SK-N-SH treated with all-trans-retinoic acid at 6 μM for 48 hours (cell line): ENCODE measurements at regions not wholly inside any gene's neighbourhood (a gene's known extent, or its start where the extent isn't known, plus 50 kb on each side); places are given as distances from the start of the nearest gene placed in this dataset.

ENCODE experiments used
- ATAC-seq: fragments of 200-7000 bp; cut with Tn5 transposase; 3 replicates; pipeline ENCODE4 v1.9.1; 2020; ENCODE audit warnings: mild to moderate bottlenecking, moderate library complexity
- ARNTL ChIP-seq: fragments of 450-650 bp; formaldehyde crosslinking; IDR thresholded peaks from 2 replicates; pipeline ENCODE4 v1.5.0; 2020; ENCODE audit warnings: low read depth, mild to moderate bottlenecking, moderate library complexity, borderline replicate concordance
- BACH2 ChIP-seq: fragments of 250-450 bp; sonication (Bioruptor Pico); IDR thresholded peaks from 2 replicates; pipeline ENCODE4 v1.9.0; 2021; ENCODE audit warnings: mild to moderate bottlenecking, borderline replicate concordance
- CSDC2 ChIP-seq: fragments of 250-450 bp; sonication (Bioruptor Pico); IDR thresholded peaks from 2 replicates; pipeline ENCODE4 v1.5.0; 2020; ENCODE audit warnings: mild to moderate bottlenecking, moderate library complexity
- ESRRG ChIP-seq: fragments of 250-450 bp; sonication (Bioruptor Pico); IDR thresholded peaks from 2 replicates; pipeline ENCODE4 v1.6.1; 2021; ENCODE audit warnings: mild to moderate bottlenecking
- GLIS3 ChIP-seq: fragments of 250-450 bp; sonication (Bioruptor Pico); IDR thresholded peaks from 2 replicates; pipeline ENCODE4 v1.5.0; 2020; ENCODE audit warnings: mild to moderate bottlenecking, moderate library complexity
- ISL1 ChIP-seq: fragments of 250-450 bp; sonication (Bioruptor Pico); IDR thresholded peaks from 2 replicates; pipeline ENCODE4 v2.1.2; 2022; ENCODE audit warnings: mild to moderate bottlenecking, moderate library complexity
- OSR1 ChIP-seq: fragments of 250-450 bp; sonication (Bioruptor Pico); IDR thresholded peaks from 2 replicates; pipeline ENCODE4 v1.8.0; 2022; ENCODE audit warnings: moderate library complexity, mild to moderate bottlenecking, inconsistent platforms
- PPARA ChIP-seq: fragments of 250-450 bp; sonication (Bioruptor Pico); IDR thresholded peaks from 2 replicates; pipeline ENCODE4 v1.5.0; 2020; ENCODE audit warnings: mild to moderate bottlenecking, borderline replicate concordance
- RARB ChIP-seq: fragments of 250-450 bp; sonication (Bioruptor Pico); IDR thresholded peaks from 2 replicates; pipeline ENCODE4 v1.8.0; 2021; ENCODE audit warnings: mild to moderate bottlenecking, moderate library complexity
- SNAI2 ChIP-seq: fragments of 250-450 bp; sonication (Bioruptor Pico); IDR thresholded peaks from 2 replicates; pipeline ENCODE4 v1.5.0; 2020; ENCODE audit warnings: mild to moderate bottlenecking, moderate library complexity
- TCF4 ChIP-seq: fragments of 250-450 bp; sonication (Bioruptor Pico); IDR thresholded peaks from 2 replicates; pipeline ENCODE4 v1.8.0; 2021; ENCODE audit warnings: mild to moderate bottlenecking, moderate library complexity, borderline replicate concordance
- TOX ChIP-seq: fragments of 250-450 bp; sonication (Bioruptor Pico); IDR thresholded peaks from 2 replicates; pipeline ENCODE4 v1.8.0; 2021; ENCODE audit warnings: mild to moderate bottlenecking, moderate library complexity, borderline replicate concordance
- ZC3H10 ChIP-seq: fragments of 250-450 bp; sonication (Bioruptor Pico); IDR thresholded peaks from 2 replicates; pipeline ENCODE4 v1.5.1; 2021; ENCODE audit warnings: mild to moderate bottlenecking, moderate library complexity
- ZFP3 ChIP-seq: fragments of 250-450 bp; sonication (Bioruptor Pico); IDR thresholded peaks from 2 replicates; pipeline ENCODE4 v1.5.0; 2020; ENCODE audit warnings: mild to moderate bottlenecking, moderate library complexity
- ZFP30 ChIP-seq: fragments of 450-650 bp; formaldehyde crosslinking; IDR thresholded peaks from 2 replicates; pipeline ENCODE4 v1.5.0; 2022; ENCODE audit warnings: mild to moderate bottlenecking, moderate library complexity
- ZNF565 ChIP-seq: fragments of 450-650 bp; formaldehyde crosslinking; conservative IDR thresholded peaks from 2 replicates; pipeline ENCODE4 v1.5.0; 2020; ENCODE audit warnings: low read depth, mild to moderate bottlenecking, moderate library complexity
- ZNF70 ChIP-seq: fragments of 450-650 bp; formaldehyde crosslinking; IDR thresholded peaks from 2 replicates; pipeline ENCODE4 v1.5.0; 2020; ENCODE audit warnings: mild to moderate bottlenecking, moderate library complexity
- ZNF8 ChIP-seq: fragments of 450-650 bp; formaldehyde crosslinking; IDR thresholded peaks from 2 replicates; pipeline ENCODE4 v1.5.0; 2020; ENCODE audit warnings: mild to moderate bottlenecking, moderate library complexity
- TF ChIP-seq, protein P1 (sequence below): fragments of 250-450 bp; sonication (Bioruptor Pico); IDR thresholded peaks from 2 replicates; pipeline ENCODE4 v1.5.1; 2020; ENCODE audit warnings: low read depth, mild to moderate bottlenecking, moderate library complexity
- TF ChIP-seq, protein P2 (sequence below): fragments of 250-450 bp; sonication (Bioruptor Pico); IDR thresholded peaks from 2 replicates; pipeline ENCODE4 v1.8.0; 2020; ENCODE audit warnings: mild to moderate bottlenecking, moderate library complexity, borderline replicate concordance
- TF ChIP-seq, protein P3 (sequence below): fragments of 250-450 bp; sonication (Bioruptor Pico); IDR thresholded peaks from 2 replicates; pipeline ENCODE4 v1.5.0; 2020; ENCODE audit warnings: mild to moderate bottlenecking, moderate library complexity
- TF ChIP-seq, protein P4 (sequence below): fragments of 250-450 bp; sonication (Bioruptor Pico); IDR thresholded peaks from 2 replicates; pipeline ENCODE4 v1.8.0; 2021; ENCODE audit warnings: low read depth, mild to moderate bottlenecking, moderate library complexity, borderline replicate concordance
- TF ChIP-seq, protein P5 (sequence below): fragments of 250-450 bp; sonication (Bioruptor Pico); IDR thresholded peaks from 2 replicates; pipeline ENCODE4 v1.5.1; 2021; ENCODE audit warnings: mild to moderate bottlenecking, moderate library complexity

DNA sequence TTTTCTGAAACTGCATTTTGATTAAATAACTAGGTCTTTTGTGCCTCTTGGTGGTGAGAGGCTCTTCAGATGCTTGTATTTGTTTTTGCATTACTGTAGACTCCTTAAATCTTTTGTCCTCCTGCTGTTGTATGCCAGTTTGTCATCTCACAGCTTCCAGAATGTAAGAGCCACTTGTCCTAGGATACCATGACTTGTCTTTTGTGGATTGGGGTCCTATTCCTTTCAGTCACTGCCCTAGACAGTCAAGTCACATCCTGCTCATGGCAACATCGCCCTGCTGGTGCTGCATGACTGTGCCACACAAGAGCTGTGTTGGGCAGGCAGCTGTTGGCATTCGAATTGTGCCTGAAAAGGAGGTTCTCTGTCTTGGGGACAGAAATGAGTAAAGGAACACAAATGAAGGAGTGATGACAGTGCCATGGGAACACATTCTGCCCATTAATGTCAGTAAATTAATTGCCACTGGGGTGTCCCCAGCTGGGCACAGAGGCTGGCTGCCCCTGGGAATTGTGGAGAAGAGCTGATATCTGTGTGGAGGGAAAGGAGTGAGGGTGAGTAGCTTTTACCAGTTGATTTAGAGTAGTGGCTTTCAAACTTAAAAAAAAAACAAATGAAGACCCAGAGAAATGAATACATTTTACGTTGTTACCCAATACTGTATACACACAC is 140.3 kb downstream of the ARL6IP6 start:
- ATAC-seq, result no peak
- TF ChIP-seq ESRRG (CRISPR knock-in tag) (no peak), RARB (no peak), CSDC2 (CRISPR knock-in tag) (no peak), TOX (CRISPR knock-in tag) (no peak), GLIS3 (CRISPR knock-in tag) (no peak), ARNTL (CRISPR knock-in tag) (no peak), PPARA (CRISPR knock-in tag) (no peak), BACH2 (CRISPR knock-in tag) (no peak), ZFP3 (CRISPR knock-in tag) (no peak), OSR1 (CRISPR knock-in tag) (no peak), ZNF565 (CRISPR knock-in tag) (no peak), ZFP30 (no peak), ZNF70 (no peak), ISL1 (no peak), ZNF8 (CRISPR knock-in tag) (no peak), TCF4 (CRISPR knock-in tag) (no peak), ZC3H10 (no peak), SNAI2 (CRISPR knock-in tag) (no peak)
- TF ChIP-seq, protein P1, sequence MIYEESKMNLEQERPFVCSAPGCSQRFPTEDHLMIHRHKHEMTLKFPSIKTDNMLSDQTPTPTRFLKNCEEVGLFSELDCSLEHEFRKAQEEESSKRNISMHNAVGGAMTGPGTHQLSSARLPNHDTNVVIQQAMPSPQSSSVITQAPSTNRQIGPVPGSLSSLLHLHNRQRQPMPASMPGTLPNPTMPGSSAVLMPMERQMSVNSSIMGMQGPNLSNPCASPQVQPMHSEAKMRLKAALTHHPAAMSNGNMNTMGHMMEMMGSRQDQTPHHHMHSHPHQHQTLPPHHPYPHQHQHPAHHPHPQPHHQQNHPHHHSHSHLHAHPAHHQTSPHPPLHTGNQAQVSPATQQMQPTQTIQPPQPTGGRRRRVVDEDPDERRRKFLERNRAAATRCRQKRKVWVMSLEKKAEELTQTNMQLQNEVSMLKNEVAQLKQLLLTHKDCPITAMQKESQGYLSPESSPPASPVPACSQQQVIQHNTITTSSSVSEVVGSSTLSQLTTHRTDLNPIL, result no peak
- TF ChIP-seq, protein P2, sequence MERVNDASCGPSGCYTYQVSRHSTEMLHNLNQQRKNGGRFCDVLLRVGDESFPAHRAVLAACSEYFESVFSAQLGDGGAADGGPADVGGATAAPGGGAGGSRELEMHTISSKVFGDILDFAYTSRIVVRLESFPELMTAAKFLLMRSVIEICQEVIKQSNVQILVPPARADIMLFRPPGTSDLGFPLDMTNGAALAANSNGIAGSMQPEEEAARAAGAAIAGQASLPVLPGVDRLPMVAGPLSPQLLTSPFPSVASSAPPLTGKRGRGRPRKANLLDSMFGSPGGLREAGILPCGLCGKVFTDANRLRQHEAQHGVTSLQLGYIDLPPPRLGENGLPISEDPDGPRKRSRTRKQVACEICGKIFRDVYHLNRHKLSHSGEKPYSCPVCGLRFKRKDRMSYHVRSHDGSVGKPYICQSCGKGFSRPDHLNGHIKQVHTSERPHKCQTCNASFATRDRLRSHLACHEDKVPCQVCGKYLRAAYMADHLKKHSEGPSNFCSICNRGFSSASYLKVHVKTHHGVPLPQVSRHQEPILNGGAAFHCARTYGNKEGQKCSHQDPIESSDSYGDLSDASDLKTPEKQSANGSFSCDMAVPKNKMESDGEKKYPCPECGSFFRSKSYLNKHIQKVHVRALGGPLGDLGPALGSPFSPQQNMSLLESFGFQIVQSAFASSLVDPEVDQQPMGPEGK, result no peak

DNA sequence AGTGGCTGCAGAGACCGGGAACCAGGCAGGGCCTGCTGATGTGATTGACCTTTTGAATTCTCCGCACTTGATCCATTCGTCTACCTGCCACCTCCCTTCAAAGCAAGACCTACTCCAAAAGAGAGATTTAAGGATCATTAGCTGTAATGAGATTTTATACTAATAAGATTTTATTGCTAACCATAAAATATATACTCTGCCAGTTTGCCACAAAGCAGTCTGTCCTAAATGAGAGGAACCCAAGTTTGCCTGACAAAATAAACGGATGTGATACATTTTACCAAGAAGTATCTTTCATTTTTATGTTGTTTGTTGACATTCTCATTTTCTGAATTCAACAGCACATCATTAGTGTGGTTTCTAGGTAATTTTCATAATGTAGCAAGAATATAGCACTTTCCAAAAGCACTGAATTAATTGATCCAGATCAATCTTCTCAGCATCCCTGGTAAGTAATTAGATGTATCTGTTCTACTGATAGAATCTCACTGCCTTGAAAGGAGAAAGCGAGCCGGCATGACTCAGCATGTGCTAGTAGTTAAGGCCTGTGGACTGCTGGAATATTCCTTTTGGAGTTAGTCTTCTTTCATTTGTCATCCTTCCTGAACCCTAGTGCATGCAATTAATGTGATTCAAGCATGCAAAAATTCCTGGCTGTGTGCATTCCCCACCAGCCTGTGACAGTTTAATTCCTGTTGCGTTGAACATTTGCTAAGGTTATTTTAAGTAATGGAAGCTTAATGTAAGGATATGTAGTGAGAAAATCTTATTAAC is 128.5 kb downstream of the ARL6IP6 start:
- TF ChIP-seq ISL1 (peak; percentile 39; the same call in 1 of the 2 replicates), ZC3H10 (no peak), ESRRG (CRISPR knock-in tag) (no peak)
- TF ChIP-seq, all 23 proteins: peak for 1
- peak; percentile 92 for ATAC-seq

DNA sequence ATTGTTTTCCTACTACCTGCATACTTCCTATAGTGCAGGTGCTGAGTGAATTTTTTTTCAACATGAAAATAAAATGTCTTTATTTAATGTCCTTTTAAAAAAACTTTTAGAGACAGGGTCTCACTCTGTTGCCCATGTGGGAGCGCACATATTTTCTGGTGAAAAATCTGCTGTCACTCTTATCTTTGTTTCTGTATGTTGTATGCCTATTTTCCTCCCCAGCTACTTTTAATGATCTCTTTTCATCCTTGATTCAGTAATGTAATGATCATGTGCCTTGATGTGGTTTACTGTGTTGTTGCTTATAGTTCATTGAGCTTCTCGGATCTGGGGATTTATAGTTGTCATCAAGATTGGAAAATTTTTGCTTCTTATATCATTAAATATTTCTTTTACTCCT is 117.3 kb downstream of the ARL6IP6 start:
- no peak for ATAC-seq
- TF ChIP-seq ISL1, result no peak
- TF ChIP-seq ZNF8 (CRISPR knock-in tag), result no peak
- TF ChIP-seq, protein P2, result no peak
- TF ChIP-seq, protein P3, sequence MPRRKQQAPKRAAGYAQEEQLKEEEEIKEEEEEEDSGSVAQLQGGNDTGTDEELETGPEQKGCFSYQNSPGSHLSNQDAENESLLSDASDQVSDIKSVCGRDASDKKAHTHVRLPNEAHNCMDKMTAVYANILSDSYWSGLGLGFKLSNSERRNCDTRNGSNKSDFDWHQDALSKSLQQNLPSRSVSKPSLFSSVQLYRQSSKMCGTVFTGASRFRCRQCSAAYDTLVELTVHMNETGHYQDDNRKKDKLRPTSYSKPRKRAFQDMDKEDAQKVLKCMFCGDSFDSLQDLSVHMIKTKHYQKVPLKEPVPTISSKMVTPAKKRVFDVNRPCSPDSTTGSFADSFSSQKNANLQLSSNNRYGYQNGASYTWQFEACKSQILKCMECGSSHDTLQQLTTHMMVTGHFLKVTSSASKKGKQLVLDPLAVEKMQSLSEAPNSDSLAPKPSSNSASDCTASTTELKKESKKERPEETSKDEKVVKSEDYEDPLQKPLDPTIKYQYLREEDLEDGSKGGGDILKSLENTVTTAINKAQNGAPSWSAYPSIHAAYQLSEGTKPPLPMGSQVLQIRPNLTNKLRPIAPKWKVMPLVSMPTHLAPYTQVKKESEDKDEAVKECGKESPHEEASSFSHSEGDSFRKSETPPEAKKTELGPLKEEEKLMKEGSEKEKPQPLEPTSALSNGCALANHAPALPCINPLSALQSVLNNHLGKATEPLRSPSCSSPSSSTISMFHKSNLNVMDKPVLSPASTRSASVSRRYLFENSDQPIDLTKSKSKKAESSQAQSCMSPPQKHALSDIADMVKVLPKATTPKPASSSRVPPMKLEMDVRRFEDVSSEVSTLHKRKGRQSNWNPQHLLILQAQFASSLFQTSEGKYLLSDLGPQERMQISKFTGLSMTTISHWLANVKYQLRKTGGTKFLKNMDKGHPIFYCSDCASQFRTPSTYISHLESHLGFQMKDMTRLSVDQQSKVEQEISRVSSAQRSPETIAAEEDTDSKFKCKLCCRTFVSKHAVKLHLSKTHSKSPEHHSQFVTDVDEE (CRISPR knock-in tag), result no peak
- TF ChIP-seq, protein P1, result no peak
- TF ChIP-seq, protein P4, sequence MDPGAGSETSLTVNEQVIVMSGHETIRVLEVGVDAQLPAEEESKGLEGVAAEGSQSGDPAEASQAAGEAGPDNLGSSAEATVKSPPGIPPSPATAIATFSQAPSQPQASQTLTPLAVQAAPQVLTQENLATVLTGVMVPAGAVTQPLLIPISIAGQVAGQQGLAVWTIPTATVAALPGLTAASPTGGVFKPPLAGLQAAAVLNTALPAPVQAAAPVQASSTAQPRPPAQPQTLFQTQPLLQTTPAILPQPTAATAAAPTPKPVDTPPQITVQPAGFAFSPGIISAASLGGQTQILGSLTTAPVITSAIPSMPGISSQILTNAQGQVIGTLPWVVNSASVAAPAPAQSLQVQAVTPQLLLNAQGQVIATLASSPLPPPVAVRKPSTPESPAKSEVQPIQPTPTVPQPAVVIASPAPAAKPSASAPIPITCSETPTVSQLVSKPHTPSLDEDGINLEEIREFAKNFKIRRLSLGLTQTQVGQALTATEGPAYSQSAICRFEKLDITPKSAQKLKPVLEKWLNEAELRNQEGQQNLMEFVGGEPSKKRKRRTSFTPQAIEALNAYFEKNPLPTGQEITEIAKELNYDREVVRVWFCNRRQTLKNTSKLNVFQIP (CRISPR knock-in tag), result no peak
- TF ChIP-seq ZNF565 (CRISPR knock-in tag), result no peak
- TF ChIP-seq ZNF70, result no peak
- no peak for TF ChIP-seq ESRRG (CRISPR knock-in tag)
- TF ChIP-seq SNAI2 (CRISPR knock-in tag), result no peak
- TF ChIP-seq ZFP30, result no peak
- no peak for TF ChIP-seq BACH2 (CRISPR knock-in tag)
- TF ChIP-seq, protein P5, sequence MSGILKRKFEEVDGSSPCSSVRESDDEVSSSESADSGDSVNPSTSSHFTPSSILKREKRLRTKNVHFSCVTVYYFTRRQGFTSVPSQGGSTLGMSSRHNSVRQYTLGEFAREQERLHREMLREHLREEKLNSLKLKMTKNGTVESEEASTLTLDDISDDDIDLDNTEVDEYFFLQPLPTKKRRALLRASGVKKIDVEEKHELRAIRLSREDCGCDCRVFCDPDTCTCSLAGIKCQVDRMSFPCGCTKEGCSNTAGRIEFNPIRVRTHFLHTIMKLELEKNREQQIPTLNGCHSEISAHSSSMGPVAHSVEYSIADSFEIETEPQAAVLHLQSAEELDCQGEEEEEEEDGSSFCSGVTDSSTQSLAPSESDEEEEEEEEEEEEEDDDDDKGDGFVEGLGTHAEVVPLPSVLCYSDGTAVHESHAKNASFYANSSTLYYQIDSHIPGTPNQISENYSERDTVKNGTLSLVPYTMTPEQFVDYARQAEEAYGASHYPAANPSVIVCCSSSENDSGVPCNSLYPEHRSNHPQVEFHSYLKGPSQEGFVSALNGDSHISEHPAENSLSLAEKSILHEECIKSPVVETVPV (CRISPR knock-in tag), result no peak
- no peak for TF ChIP-seq OSR1 (CRISPR knock-in tag)
- TF ChIP-seq ZFP3 (CRISPR knock-in tag), result no peak
- no peak for TF ChIP-seq RARB
- TF ChIP-seq PPARA (CRISPR knock-in tag), result no peak
- TF ChIP-seq, all 23 proteins: peak for 0
